ENCODE measurements at regions not wholly inside any gene's neighbourhood (a gene's known extent, or its start where the extent isn't known, plus 50 kb on each side); places are given as distances from the start of the nearest gene placed in this dataset.

GRCh38 chr1:168482106-168482505, 61.7 kb downstream of the XCL2 start:
- H3K27ac ChIP-seq: no peak overlapping the region
- DNase-seq: no peak
- in situ Hi-C loops (cut with HindIII; ENCODE audit: low pct_ligation_motif_present, low sequenced_read_pairs): no loop called here
- no peak overlapping the region for H3K4me3 ChIP-seq (ENCODE audit: low read depth, low read length)
- no peaks in the 10 kb centered on the region for H3K36me3 ChIP-seq (replicated peaks)
- no peaks in the 10 kb centered on the region for H3K27me3 ChIP-seq (replicated peaks)
- no peak for TF ChIP-seq CTCF (IDR thresholded peaks at IDR 0.05; ENCODE audit: low read depth, low read length, missing control alignments)

- no peak for DNase-seq
- Histone ChIP-seq H3K4me3 (ENCODE audit: low read depth, low read length) (no peak overlapping the region), H3K36me3 (replicated peaks) (no peaks in the 10 kb centered on the region), H3K27ac (no peak overlapping the region), H3K27me3 (replicated peaks) (no peaks in the 10 kb centered on the region)
- TF ChIP-seq CTCF (IDR thresholded peaks at IDR 0.05; ENCODE audit: low read depth, low read length, missing control alignments): no peak
- in situ Hi-C loops (cut with HindIII; ENCODE audit: low pct_ligation_motif_present, low sequenced_read_pairs): no loop called here
These were observed 62.2 kb downstream of the XCL2 start for GRCh38 chr1:168481586-168481985.

- in situ Hi-C loops (cut with HindIII; ENCODE audit: low pct_ligation_motif_present, low sequenced_read_pairs): no loop called here
- Histone ChIP-seq H3K4me3 (ENCODE audit: low read depth, low read length) (no peak overlapping the region), H3K36me3 (replicated peaks) (no peaks in the 10 kb centered on the region), H3K27me3 (replicated peaks) (no peaks in the 10 kb centered on the region), H3K27ac (no peak overlapping the region)
- DNase-seq: no peak
- TF ChIP-seq CTCF (IDR thresholded peaks at IDR 0.05; ENCODE audit: low read depth, low read length, missing control alignments): no peak
These were observed 62.8 kb downstream of the XCL2 start for GRCh38 chr1:168480997-168481396.

- no peak for TF ChIP-seq CTCF (IDR thresholded peaks at IDR 0.05; ENCODE audit: low read depth, low read length, missing control alignments)
- in situ Hi-C loops (cut with HindIII; ENCODE audit: low pct_ligation_motif_present, low sequenced_read_pairs): no loop called here
- Histone ChIP-seq H3K27ac (no peak overlapping the region), H3K36me3 (replicated peaks) (no peaks in the 10 kb centered on the region), H3K27me3 (replicated peaks) (no peaks in the 10 kb centered on the region), H3K4me3 (ENCODE audit: low read depth, low read length) (no peak overlapping the region)
- DNase-seq: no peak
These were observed 66.0 kb downstream of the XCL2 start for GRCh38 chr1:168477792-168478191.

- DNase-seq: no peak
- H3K4me3 ChIP-seq (ENCODE audit: low read depth, low read length): no peak overlapping the region
- in situ Hi-C loops (cut with HindIII; ENCODE audit: low pct_ligation_motif_present, low sequenced_read_pairs): no loop called here
These were observed 67.0 kb downstream of the XCL2 start for GRCh38 chr1:168476588-168477385.

More at GRCh38 chr1:168476588-168477385, 67.0 kb downstream of the XCL2 start:
- H3K36me3 ChIP-seq (replicated peaks): no peaks in the 10 kb centered on the region
- no peak for TF ChIP-seq CTCF (IDR thresholded peaks at IDR 0.05; ENCODE audit: low read depth, low read length, missing control alignments)
- H3K27me3 ChIP-seq (replicated peaks): no peaks in the 10 kb centered on the region
- H3K27ac ChIP-seq: no peak overlapping the region
